ENCODE measurements at regions not wholly inside any gene's neighbourhood (a gene's known extent, or its start where the extent isn't known, plus 50 kb on each side); places are given as distances from the start of the nearest gene placed in this dataset.

- no peak for DNase-seq (ENCODE audit: extremely low read depth in 1 of 2, low read depth in 1 of 2)
Measured at GRCh38 chr4:14809203-14809602, 193.1 kb upstream of the CPEB2 start.

- no peak for DNase-seq (ENCODE audit: extremely low read depth in 1 of 2, low read depth in 1 of 2)
Measured at GRCh38 chr4:14810121-14810520, 192.2 kb upstream of the CPEB2 start.

GRCh38 chr4:14810568-14810967, 191.7 kb upstream of the CPEB2 start:
- DNase-seq (ENCODE audit: extremely low read depth in 1 of 2, low read depth in 1 of 2) = no peak

GRCh38 chr4:14812101-14812500, 190.2 kb upstream of the CPEB2 start:
- DNase-seq (ENCODE audit: extremely low read depth in 1 of 2, low read depth in 1 of 2) = no peak

- DNase-seq (ENCODE audit: extremely low read depth in 1 of 2, low read depth in 1 of 2) = no peak
Measured at GRCh38 chr4:14816623-14817261, 185.5 kb upstream of the CPEB2 start.

- DNase-seq (ENCODE audit: extremely low read depth in 1 of 2, low read depth in 1 of 2) = no peak
Measured at GRCh38 chr4:14824189-14824588, 178.1 kb upstream of the CPEB2 start.

GRCh38 chr4:14827111-14827510, 175.2 kb upstream of the CPEB2 start:
- DNase-seq (ENCODE audit: extremely low read depth in 1 of 2, low read depth in 1 of 2) = no peak

- no peak for DNase-seq (ENCODE audit: extremely low read depth in 1 of 2, low read depth in 1 of 2)
Measured at GRCh38 chr4:14829795-14830194, 172.5 kb upstream of the CPEB2 start.

GRCh38 chr4:14831416-14831815, 170.9 kb upstream of the CPEB2 start:
- DNase-seq (ENCODE audit: extremely low read depth in 1 of 2, low read depth in 1 of 2) = no peak

GRCh38 chr4:14833053-14833452, 169.2 kb upstream of the CPEB2 start:
- DNase-seq (ENCODE audit: extremely low read depth in 1 of 2, low read depth in 1 of 2) = no peak

- DNase-seq (ENCODE audit: extremely low read depth in 1 of 2, low read depth in 1 of 2) = no peak
Measured at GRCh38 chr4:14834382-14834781, 167.9 kb upstream of the CPEB2 start.

GRCh38 chr4:14835288-14835687, 167.0 kb upstream of the CPEB2 start:
- DNase-seq (ENCODE audit: extremely low read depth in 1 of 2, low read depth in 1 of 2) = no peak

GRCh38 chr4:14835708-14836425, 166.4 kb upstream of the CPEB2 start:
- no peak for DNase-seq (ENCODE audit: extremely low read depth in 1 of 2, low read depth in 1 of 2)

GRCh38 chr4:14837860-14838259, 164.4 kb upstream of the CPEB2 start:
- no peak for DNase-seq (ENCODE audit: extremely low read depth in 1 of 2, low read depth in 1 of 2)

GRCh38 chr4:14841801-14842768, 160.2 kb upstream of the CPEB2 start:
- no peak for DNase-seq (ENCODE audit: extremely low read depth in 1 of 2, low read depth in 1 of 2)

- no peak for DNase-seq (ENCODE audit: extremely low read depth in 1 of 2, low read depth in 1 of 2)
Measured at GRCh38 chr4:14842964-14843630, 159.2 kb upstream of the CPEB2 start.

- no peak for DNase-seq (ENCODE audit: extremely low read depth in 1 of 2, low read depth in 1 of 2)
Measured at GRCh38 chr4:14844061-14844460, 158.2 kb upstream of the CPEB2 start.

- no peak for DNase-seq (ENCODE audit: extremely low read depth in 1 of 2, low read depth in 1 of 2)
Measured at GRCh38 chr4:14848229-14848628, 154.1 kb upstream of the CPEB2 start.

GRCh38 chr4:14850455-14851097, 151.7 kb upstream of the CPEB2 start:
- DNase-seq (ENCODE audit: extremely low read depth in 1 of 2, low read depth in 1 of 2) = no peak

GRCh38 chr4:14853176-14853943, 148.9 kb upstream of the CPEB2 start:
- DNase-seq (ENCODE audit: extremely low read depth in 1 of 2, low read depth in 1 of 2) = no peak

Data from stimulated activated CD8-positive, alpha-beta memory T cell treated with anti-CD3 and anti-CD28 coated beads, Interleukin-7, amount 100 ng/mL, for 48 hours (primary cell).